Body of pancreas (tissue), 4 donors: ENCODE measurements at regions not wholly inside any gene's neighbourhood (a gene's known extent, or its start where the extent isn't known, plus 50 kb on each side); places are given as distances from the start of the nearest gene placed in this dataset.

Source experiments
- ATAC-seq: fragments of 150-250 bp; one replicate; pipeline ENCODE4 v1.9.1; 2016
- DNase-seq, 4 donors: peaks; one replicate each; pipeline ENCODE4 v3.0.0-alpha.2; 2019
- H3K27ac ChIP-seq, 4 donors: fragments of 200-600 bp; sonication (generic); 1 replicate in 3 of 4; 2 replicates in 1 of 4; pipeline versions ENCODE4 v1.5.1 to v1.6.1; 2016 to 2019; ENCODE audit warnings: mild to moderate bottlenecking in 1 of 4, mixed read lengths in 1 of 4, moderate library complexity in 1 of 4
- H3K27me3 ChIP-seq, 2 donors: fragments of 200-600 bp; sonication (generic); one replicate each; pipeline ENCODE4 v1.6.0; 2016; ENCODE audit warnings: mild to moderate bottlenecking in 1 of 2
- H3K36me3 ChIP-seq, 2 donors: fragments of 200-600 bp; sonication (generic); replicated peaks in 1 of 2; 2 replicates each; pipeline ENCODE4 v1.5.1; 2016; ENCODE audit warnings: low read depth in 2 of 2; ENCODE audit not compliant: insufficient read depth in 1 of 2
- H3K4me1 ChIP-seq: fragments of 200-600 bp; sonication (generic); one replicate; pipeline ENCODE4 v1.6.0; 2016
- H3K4me3 ChIP-seq, 2 donors: fragments of 200-600 bp; sonication (generic); 1 replicate in 1 of 2; 2 replicates in 1 of 2; pipeline ENCODE4 v1.5.1; 2016 to 2019
- H3K9me3 ChIP-seq, 3 donors: fragments of 200-600 bp; sonication (generic); 1 replicate in 2 of 3; 2 replicates in 1 of 3; pipeline ENCODE4 v1.5.1; 2016
- CTCF ChIP-seq, 7 experiments: fragments of 450-650 bp in 4 of 7; fragments of 200-600 bp in 3 of 7; sonication (generic) in 3 of 7; IDR thresholded peaks; one replicate each; pipeline ENCODE4 v1.5.1; 2016 to 2019; ENCODE audit warnings: antibody characterized with exemption in 7 of 7
- POLR2A ChIP-seq, 3 donors: fragments of 450-650 bp; IDR thresholded peaks; one replicate each; pipeline ENCODE4 v1.6.1; 2016; ENCODE audit warnings: antibody characterized with exemption in 3 of 3, mild to moderate bottlenecking in 2 of 3
- WGBS, 2 donors: methylation state at CpG; one replicate each; pipeline ENCODE4 v1.1.5; 2017; 5-methylcytosine and 5-hydroxymethylcytosine counted together
- intact Hi-C: fragments of 100-400 bp; cut with DNase I; formaldehyde crosslinking; loops from one replicate; pipeline ENCODE4 v1.15.1; 2023

- Histone ChIP-seq H3K27me3 (no peaks in the 10 kb centered on the region), H3K36me3 (no peaks in the 10 kb centered on the region), H3K9me3 (no peaks in the 10 kb centered on the region), H3K4me1 (no peaks in the 10 kb centered on the region), H3K4me3 (no peak overlapping the region), H3K27ac (no peak overlapping the region)
- no peak for DNase-seq
- intact Hi-C loops: no loop called here
- ATAC-seq: no peak
- no peak for TF ChIP-seq POLR2A (IDR thresholded peaks at IDR 0.05)
- TF ChIP-seq CTCF (IDR thresholded peaks at IDR 0.05): no peak
- 51 to 58% methylated on average over 7 of the region's 7 CpGs for WGBS, 2 donors
These were observed 65.6 kb downstream of the POM121L12 start for GRCh38 chr7:53101026-53101425.

- H3K27ac ChIP-seq: no peak overlapping the region
- intact Hi-C loops: no loop called here
- H3K9me3 ChIP-seq: no peaks in the 10 kb centered on the region
- H3K27me3 ChIP-seq: no peaks in the 10 kb centered on the region
- no peak overlapping the region for H3K4me3 ChIP-seq
- 67 to 68% methylated on average over 4 of the region's 4 CpGs for WGBS, 2 donors
- no peak for DNase-seq
- TF ChIP-seq POLR2A (IDR thresholded peaks at IDR 0.05): no peak
- no peak for ATAC-seq
- no peaks in the 10 kb centered on the region for H3K36me3 ChIP-seq
- H3K4me1 ChIP-seq: no peaks in the 10 kb centered on the region
These were observed 75.0 kb downstream of the POM121L12 start for GRCh38 chr7:53110425-53110824.

GRCh38 chr7:53111031-53111430 lies 75.6 kb downstream of the POM121L12 start:
- no peak for ATAC-seq
- 57 to 64% methylated on average over 1 of the region's 1 CpG for WGBS, 2 donors
- Histone ChIP-seq H3K4me3 (no peak overlapping the region), H3K9me3 (no peaks in the 10 kb centered on the region), H3K4me1 (no peaks in the 10 kb centered on the region), H3K27me3 (no peaks in the 10 kb centered on the region), H3K36me3 (no peaks in the 10 kb centered on the region), H3K27ac (no peak overlapping the region)
- no peak for TF ChIP-seq POLR2A (IDR thresholded peaks at IDR 0.05)
- TF ChIP-seq CTCF (IDR thresholded peaks at IDR 0.05): no peak
- no peak for DNase-seq
- intact Hi-C loops: no loop called here

- ATAC-seq (no peak), DNase-seq (no peak)
- intact Hi-C loops: no loop called here
- TF ChIP-seq POLR2A (IDR thresholded peaks at IDR 0.05) (no peak), CTCF (IDR thresholded peaks at IDR 0.05) (no peak)
- Histone ChIP-seq H3K27ac (no peak overlapping the region), H3K4me3 (no peak overlapping the region), H3K27me3 (no peaks in the 10 kb centered on the region), H3K36me3 (no peaks in the 10 kb centered on the region), H3K4me1 (no peaks in the 10 kb centered on the region), H3K9me3 (no peaks in the 10 kb centered on the region)
- 63 to 80% methylated on average over 4 of the region's 4 CpGs for WGBS, 2 donors
These were observed 78.0 kb downstream of the POM121L12 start for GRCh38 chr7:53113424-53113823.

GRCh38 chr7:53119514-53119941 lies 84.1 kb downstream of the POM121L12 start:
- DNase-seq: no peak
- Histone ChIP-seq H3K27me3 (no peaks in the 10 kb centered on the region), H3K27ac (no peak overlapping the region), H3K4me3 (no peak overlapping the region), H3K9me3 (no peaks in the 10 kb centered on the region), H3K4me1 (no peaks in the 10 kb centered on the region), H3K36me3 (no peaks in the 10 kb centered on the region)
- intact Hi-C loops: no loop called here
- 36 to 55% methylated on average over 4 of the region's 4 CpGs for WGBS, 2 donors
- ATAC-seq: no peak
- TF ChIP-seq POLR2A (IDR thresholded peaks at IDR 0.05): no peak

GRCh38 chr7:53121374-53121773 lies 85.9 kb downstream of the POM121L12 start:
- no peak for TF ChIP-seq CTCF (IDR thresholded peaks at IDR 0.05)
- TF ChIP-seq POLR2A (IDR thresholded peaks at IDR 0.05): no peak
- Histone ChIP-seq H3K4me3 (no peak overlapping the region), H3K9me3 (no peaks in the 10 kb centered on the region), H3K27me3 (no peaks in the 10 kb centered on the region), H3K27ac (no peak overlapping the region), H3K36me3 (no peaks in the 10 kb centered on the region), H3K4me1 (no peaks in the 10 kb centered on the region)
- WGBS, 2 donors: 72 to 75% methylated on average over 4 of the region's 4 CpGs
- no peak for DNase-seq
- intact Hi-C loops: no loop called here
- no peak for ATAC-seq
